SK-N-SH treated with all-trans-retinoic acid at 6 μM for 48 hours (cell line): ENCODE measurements at regions not wholly inside any gene's neighbourhood (a gene's known extent, or its start where the extent isn't known, plus 50 kb on each side); places are given as distances from the start of the nearest gene placed in this dataset.

Experiments
- ATAC-seq: fragments of 200-7000 bp; cut with Tn5 transposase; 3 replicates; pipeline ENCODE4 v1.9.1; 2020; ENCODE audit warnings: mild to moderate bottlenecking, moderate library complexity
- ARNTL ChIP-seq: fragments of 450-650 bp; formaldehyde crosslinking; IDR thresholded peaks from 2 replicates; pipeline ENCODE4 v1.5.0; 2020; ENCODE audit warnings: low read depth, mild to moderate bottlenecking, moderate library complexity, borderline replicate concordance
- BACH2 ChIP-seq: fragments of 250-450 bp; sonication (Bioruptor Pico); IDR thresholded peaks from 2 replicates; pipeline ENCODE4 v1.9.0; 2021; ENCODE audit warnings: mild to moderate bottlenecking, borderline replicate concordance
- CSDC2 ChIP-seq: fragments of 250-450 bp; sonication (Bioruptor Pico); IDR thresholded peaks from 2 replicates; pipeline ENCODE4 v1.5.0; 2020; ENCODE audit warnings: mild to moderate bottlenecking, moderate library complexity
- ESRRG ChIP-seq: fragments of 250-450 bp; sonication (Bioruptor Pico); IDR thresholded peaks from 2 replicates; pipeline ENCODE4 v1.6.1; 2021; ENCODE audit warnings: mild to moderate bottlenecking
- GLIS3 ChIP-seq: fragments of 250-450 bp; sonication (Bioruptor Pico); IDR thresholded peaks from 2 replicates; pipeline ENCODE4 v1.5.0; 2020; ENCODE audit warnings: mild to moderate bottlenecking, moderate library complexity
- ISL1 ChIP-seq: fragments of 250-450 bp; sonication (Bioruptor Pico); IDR thresholded peaks from 2 replicates; pipeline ENCODE4 v2.1.2; 2022; ENCODE audit warnings: mild to moderate bottlenecking, moderate library complexity
- OSR1 ChIP-seq: fragments of 250-450 bp; sonication (Bioruptor Pico); IDR thresholded peaks from 2 replicates; pipeline ENCODE4 v1.8.0; 2022; ENCODE audit warnings: moderate library complexity, mild to moderate bottlenecking, inconsistent platforms
- RARB ChIP-seq: fragments of 250-450 bp; sonication (Bioruptor Pico); IDR thresholded peaks from 2 replicates; pipeline ENCODE4 v1.8.0; 2021; ENCODE audit warnings: mild to moderate bottlenecking, moderate library complexity
- SNAI2 ChIP-seq: fragments of 250-450 bp; sonication (Bioruptor Pico); IDR thresholded peaks from 2 replicates; pipeline ENCODE4 v1.5.0; 2020; ENCODE audit warnings: mild to moderate bottlenecking, moderate library complexity
- TCF4 ChIP-seq: fragments of 250-450 bp; sonication (Bioruptor Pico); IDR thresholded peaks from 2 replicates; pipeline ENCODE4 v1.8.0; 2021; ENCODE audit warnings: mild to moderate bottlenecking, moderate library complexity, borderline replicate concordance
- TOX ChIP-seq: fragments of 250-450 bp; sonication (Bioruptor Pico); IDR thresholded peaks from 2 replicates; pipeline ENCODE4 v1.8.0; 2021; ENCODE audit warnings: mild to moderate bottlenecking, moderate library complexity, borderline replicate concordance
- ZC3H10 ChIP-seq: fragments of 250-450 bp; sonication (Bioruptor Pico); IDR thresholded peaks from 2 replicates; pipeline ENCODE4 v1.5.1; 2021; ENCODE audit warnings: mild to moderate bottlenecking, moderate library complexity
- ZFP3 ChIP-seq: fragments of 250-450 bp; sonication (Bioruptor Pico); IDR thresholded peaks from 2 replicates; pipeline ENCODE4 v1.5.0; 2020; ENCODE audit warnings: mild to moderate bottlenecking, moderate library complexity
- ZFP30 ChIP-seq: fragments of 450-650 bp; formaldehyde crosslinking; IDR thresholded peaks from 2 replicates; pipeline ENCODE4 v1.5.0; 2022; ENCODE audit warnings: mild to moderate bottlenecking, moderate library complexity
- ZNF70 ChIP-seq: fragments of 450-650 bp; formaldehyde crosslinking; IDR thresholded peaks from 2 replicates; pipeline ENCODE4 v1.5.0; 2020; ENCODE audit warnings: mild to moderate bottlenecking, moderate library complexity
- ZNF8 ChIP-seq: fragments of 450-650 bp; formaldehyde crosslinking; IDR thresholded peaks from 2 replicates; pipeline ENCODE4 v1.5.0; 2020; ENCODE audit warnings: mild to moderate bottlenecking, moderate library complexity
- TF ChIP-seq, protein P1 (sequence below): fragments of 250-450 bp; sonication (Bioruptor Pico); IDR thresholded peaks from 2 replicates; pipeline ENCODE4 v1.5.0; 2020; ENCODE audit warnings: mild to moderate bottlenecking, moderate library complexity
- TF ChIP-seq, protein P2 (sequence below): fragments of 250-450 bp; sonication (Bioruptor Pico); IDR thresholded peaks from 2 replicates; pipeline ENCODE4 v1.5.1; 2021; ENCODE audit warnings: mild to moderate bottlenecking, moderate library complexity
- TF ChIP-seq, protein P3 (sequence below): fragments of 250-450 bp; sonication (Bioruptor Pico); IDR thresholded peaks from 2 replicates; pipeline ENCODE4 v1.5.1; 2020; ENCODE audit warnings: low read depth, mild to moderate bottlenecking, moderate library complexity
- TF ChIP-seq, protein P4 (sequence below): fragments of 250-450 bp; sonication (Bioruptor Pico); IDR thresholded peaks from 2 replicates; pipeline ENCODE4 v1.8.0; 2020; ENCODE audit warnings: mild to moderate bottlenecking, moderate library complexity, borderline replicate concordance

DNA sequence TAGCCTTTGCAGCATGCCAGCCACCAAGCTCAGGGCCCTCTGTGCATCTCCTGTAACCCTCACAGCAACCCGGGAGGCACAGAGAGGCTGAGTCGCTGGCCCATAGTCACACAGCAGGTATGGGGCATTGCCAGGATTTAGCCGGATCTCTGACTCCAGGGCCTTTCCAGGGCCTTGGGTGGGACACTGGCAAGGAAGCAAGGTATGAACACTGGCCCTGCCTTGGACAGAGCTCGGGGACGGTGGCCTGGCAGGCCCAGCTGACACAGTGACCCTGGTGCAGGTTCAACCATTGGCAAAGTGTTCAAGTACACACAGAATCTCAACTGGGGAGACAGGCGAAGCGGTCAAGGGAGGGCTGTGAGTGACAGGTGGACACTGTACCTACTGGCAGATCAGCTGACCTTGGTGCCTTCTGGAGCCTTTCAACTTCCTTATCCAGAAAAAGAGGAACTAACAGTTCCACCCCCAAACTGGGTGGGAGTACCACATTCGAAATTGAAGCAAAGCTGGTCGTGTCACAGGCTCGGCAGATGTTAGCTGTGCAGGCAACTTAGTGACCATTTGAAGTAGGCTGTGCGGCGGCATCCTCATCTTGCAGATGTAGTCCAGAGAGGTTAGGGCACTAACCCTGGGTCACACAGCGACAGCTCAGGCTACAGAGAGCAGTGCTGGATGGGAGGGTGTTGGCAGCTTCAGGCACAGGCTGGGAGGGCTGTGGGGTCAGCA is 287.4 kb downstream of the SEC14L1 start:
- no peak for TF ChIP-seq TOX
- TF ChIP-seq, protein P1, sequence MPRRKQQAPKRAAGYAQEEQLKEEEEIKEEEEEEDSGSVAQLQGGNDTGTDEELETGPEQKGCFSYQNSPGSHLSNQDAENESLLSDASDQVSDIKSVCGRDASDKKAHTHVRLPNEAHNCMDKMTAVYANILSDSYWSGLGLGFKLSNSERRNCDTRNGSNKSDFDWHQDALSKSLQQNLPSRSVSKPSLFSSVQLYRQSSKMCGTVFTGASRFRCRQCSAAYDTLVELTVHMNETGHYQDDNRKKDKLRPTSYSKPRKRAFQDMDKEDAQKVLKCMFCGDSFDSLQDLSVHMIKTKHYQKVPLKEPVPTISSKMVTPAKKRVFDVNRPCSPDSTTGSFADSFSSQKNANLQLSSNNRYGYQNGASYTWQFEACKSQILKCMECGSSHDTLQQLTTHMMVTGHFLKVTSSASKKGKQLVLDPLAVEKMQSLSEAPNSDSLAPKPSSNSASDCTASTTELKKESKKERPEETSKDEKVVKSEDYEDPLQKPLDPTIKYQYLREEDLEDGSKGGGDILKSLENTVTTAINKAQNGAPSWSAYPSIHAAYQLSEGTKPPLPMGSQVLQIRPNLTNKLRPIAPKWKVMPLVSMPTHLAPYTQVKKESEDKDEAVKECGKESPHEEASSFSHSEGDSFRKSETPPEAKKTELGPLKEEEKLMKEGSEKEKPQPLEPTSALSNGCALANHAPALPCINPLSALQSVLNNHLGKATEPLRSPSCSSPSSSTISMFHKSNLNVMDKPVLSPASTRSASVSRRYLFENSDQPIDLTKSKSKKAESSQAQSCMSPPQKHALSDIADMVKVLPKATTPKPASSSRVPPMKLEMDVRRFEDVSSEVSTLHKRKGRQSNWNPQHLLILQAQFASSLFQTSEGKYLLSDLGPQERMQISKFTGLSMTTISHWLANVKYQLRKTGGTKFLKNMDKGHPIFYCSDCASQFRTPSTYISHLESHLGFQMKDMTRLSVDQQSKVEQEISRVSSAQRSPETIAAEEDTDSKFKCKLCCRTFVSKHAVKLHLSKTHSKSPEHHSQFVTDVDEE: no peak
- no peak for TF ChIP-seq RARB (CRISPR knock-in tag)
- no peak for TF ChIP-seq ARNTL (CRISPR knock-in tag)
- TF ChIP-seq, protein P2, sequence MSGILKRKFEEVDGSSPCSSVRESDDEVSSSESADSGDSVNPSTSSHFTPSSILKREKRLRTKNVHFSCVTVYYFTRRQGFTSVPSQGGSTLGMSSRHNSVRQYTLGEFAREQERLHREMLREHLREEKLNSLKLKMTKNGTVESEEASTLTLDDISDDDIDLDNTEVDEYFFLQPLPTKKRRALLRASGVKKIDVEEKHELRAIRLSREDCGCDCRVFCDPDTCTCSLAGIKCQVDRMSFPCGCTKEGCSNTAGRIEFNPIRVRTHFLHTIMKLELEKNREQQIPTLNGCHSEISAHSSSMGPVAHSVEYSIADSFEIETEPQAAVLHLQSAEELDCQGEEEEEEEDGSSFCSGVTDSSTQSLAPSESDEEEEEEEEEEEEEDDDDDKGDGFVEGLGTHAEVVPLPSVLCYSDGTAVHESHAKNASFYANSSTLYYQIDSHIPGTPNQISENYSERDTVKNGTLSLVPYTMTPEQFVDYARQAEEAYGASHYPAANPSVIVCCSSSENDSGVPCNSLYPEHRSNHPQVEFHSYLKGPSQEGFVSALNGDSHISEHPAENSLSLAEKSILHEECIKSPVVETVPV: no peak
- no peak for TF ChIP-seq ESRRG (CRISPR knock-in tag)
- TF ChIP-seq OSR1 (CRISPR knock-in tag): no peak
- no peak for TF ChIP-seq SNAI2 (CRISPR knock-in tag)
- no peak for TF ChIP-seq ZNF8 (CRISPR knock-in tag)
- no peak for TF ChIP-seq GLIS3 (CRISPR knock-in tag)
- no peak for TF ChIP-seq ZC3H10
- TF ChIP-seq BACH2: no peak
- TF ChIP-seq, protein P3, sequence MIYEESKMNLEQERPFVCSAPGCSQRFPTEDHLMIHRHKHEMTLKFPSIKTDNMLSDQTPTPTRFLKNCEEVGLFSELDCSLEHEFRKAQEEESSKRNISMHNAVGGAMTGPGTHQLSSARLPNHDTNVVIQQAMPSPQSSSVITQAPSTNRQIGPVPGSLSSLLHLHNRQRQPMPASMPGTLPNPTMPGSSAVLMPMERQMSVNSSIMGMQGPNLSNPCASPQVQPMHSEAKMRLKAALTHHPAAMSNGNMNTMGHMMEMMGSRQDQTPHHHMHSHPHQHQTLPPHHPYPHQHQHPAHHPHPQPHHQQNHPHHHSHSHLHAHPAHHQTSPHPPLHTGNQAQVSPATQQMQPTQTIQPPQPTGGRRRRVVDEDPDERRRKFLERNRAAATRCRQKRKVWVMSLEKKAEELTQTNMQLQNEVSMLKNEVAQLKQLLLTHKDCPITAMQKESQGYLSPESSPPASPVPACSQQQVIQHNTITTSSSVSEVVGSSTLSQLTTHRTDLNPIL (CRISPR knock-in tag): no peak
- TF ChIP-seq, protein P4, sequence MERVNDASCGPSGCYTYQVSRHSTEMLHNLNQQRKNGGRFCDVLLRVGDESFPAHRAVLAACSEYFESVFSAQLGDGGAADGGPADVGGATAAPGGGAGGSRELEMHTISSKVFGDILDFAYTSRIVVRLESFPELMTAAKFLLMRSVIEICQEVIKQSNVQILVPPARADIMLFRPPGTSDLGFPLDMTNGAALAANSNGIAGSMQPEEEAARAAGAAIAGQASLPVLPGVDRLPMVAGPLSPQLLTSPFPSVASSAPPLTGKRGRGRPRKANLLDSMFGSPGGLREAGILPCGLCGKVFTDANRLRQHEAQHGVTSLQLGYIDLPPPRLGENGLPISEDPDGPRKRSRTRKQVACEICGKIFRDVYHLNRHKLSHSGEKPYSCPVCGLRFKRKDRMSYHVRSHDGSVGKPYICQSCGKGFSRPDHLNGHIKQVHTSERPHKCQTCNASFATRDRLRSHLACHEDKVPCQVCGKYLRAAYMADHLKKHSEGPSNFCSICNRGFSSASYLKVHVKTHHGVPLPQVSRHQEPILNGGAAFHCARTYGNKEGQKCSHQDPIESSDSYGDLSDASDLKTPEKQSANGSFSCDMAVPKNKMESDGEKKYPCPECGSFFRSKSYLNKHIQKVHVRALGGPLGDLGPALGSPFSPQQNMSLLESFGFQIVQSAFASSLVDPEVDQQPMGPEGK (CRISPR knock-in tag): no peak
- no peak for TF ChIP-seq ZFP30 (CRISPR knock-in tag)
- TF ChIP-seq CSDC2 (CRISPR knock-in tag): no peak
- TF ChIP-seq ISL1 (CRISPR knock-in tag): no peak; the same call in 1 of the 2 replicates
- no peak for TF ChIP-seq ZNF70 (CRISPR knock-in tag)
- no peak for TF ChIP-seq ZFP3
- ATAC-seq: no peak

DNA sequence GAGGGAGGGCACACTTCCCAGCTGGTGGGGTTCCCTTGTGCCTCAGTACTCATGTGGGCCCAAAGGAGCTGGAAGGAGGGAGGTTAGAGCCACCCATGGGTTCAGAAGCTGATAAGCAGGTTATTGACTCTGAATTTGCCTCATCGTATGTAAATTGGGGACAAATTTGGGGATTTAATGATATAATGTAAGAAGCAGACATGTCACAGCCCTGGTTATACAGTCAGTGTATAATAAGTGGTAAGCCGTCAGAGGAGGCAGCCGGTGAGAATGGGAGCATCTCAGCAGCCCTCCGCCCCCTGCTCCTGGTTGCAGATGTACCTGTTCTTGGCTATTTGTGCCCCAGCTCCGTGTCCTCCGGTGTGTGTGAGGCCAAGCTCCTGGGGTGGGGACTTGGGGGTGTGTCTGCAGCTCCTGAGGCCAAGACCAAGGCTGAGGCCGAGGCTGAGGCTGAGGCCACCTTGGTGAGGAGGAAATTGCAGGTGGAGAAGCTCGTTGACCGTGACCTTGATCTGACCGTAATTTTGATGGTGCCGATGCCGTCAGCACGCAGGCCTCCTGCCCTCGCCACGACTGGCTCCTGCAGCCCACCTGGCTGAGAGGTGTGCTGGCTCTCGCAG is 288.1 kb downstream of the SEC14L1 start:
- no peak for ATAC-seq
- TF ChIP-seq TCF4 (CRISPR knock-in tag): no peak
- TF ChIP-seq, protein P4 (CRISPR knock-in tag): no peak
- TF ChIP-seq SNAI2 (CRISPR knock-in tag): no peak
- TF ChIP-seq ESRRG (CRISPR knock-in tag): no peak
- no peak for TF ChIP-seq ZFP3
- TF ChIP-seq, protein P2: no peak
